Stomach (tissue), 4 donors: ENCODE measurements at regions not wholly inside any gene's neighbourhood (a gene's known extent, or its start where the extent isn't known, plus 50 kb on each side); places are given as distances from the start of the nearest gene placed in this dataset.

Experiments
- EP300 ChIP-seq: sonication (generic); formaldehyde crosslinking; IDR thresholded peaks from one replicate; pipeline ENCODE4 v1.6.1; 2017; ENCODE audit warnings: antibody characterized with exemption
- POLR2A ChIP-seq, 4 donors: fragments of 450-650 bp; IDR thresholded peaks; one replicate each; pipeline ENCODE4 v1.6.1; 2016; ENCODE audit warnings: antibody characterized with exemption in 4 of 4, control low read depth in 2 of 4, mild to moderate bottlenecking in 1 of 4, moderate library complexity in 1 of 4
- POLR2AphosphoS5 ChIP-seq, 3 donors: sonication (generic); formaldehyde crosslinking; IDR thresholded peaks; one replicate each; pipeline ENCODE4 v1.6.1; 2016; ENCODE audit warnings: antibody characterized with exemption in 3 of 3
- TF ChIP-seq, protein P1 (sequence below), 7 experiments: fragments of 450-650 bp in 4 of 7; fragments of 200-600 bp in 3 of 7; sonication (generic) in 3 of 7; IDR thresholded peaks; one replicate each; pipeline ENCODE4 v1.5.1; 2016 to 2019; ENCODE audit warnings: antibody characterized with exemption in 7 of 7, control low read depth in 2 of 7, mild to moderate bottlenecking in 1 of 7

- no peak for TF ChIP-seq POLR2A (IDR thresholded peaks at IDR 0.05)
- TF ChIP-seq, protein P1, sequence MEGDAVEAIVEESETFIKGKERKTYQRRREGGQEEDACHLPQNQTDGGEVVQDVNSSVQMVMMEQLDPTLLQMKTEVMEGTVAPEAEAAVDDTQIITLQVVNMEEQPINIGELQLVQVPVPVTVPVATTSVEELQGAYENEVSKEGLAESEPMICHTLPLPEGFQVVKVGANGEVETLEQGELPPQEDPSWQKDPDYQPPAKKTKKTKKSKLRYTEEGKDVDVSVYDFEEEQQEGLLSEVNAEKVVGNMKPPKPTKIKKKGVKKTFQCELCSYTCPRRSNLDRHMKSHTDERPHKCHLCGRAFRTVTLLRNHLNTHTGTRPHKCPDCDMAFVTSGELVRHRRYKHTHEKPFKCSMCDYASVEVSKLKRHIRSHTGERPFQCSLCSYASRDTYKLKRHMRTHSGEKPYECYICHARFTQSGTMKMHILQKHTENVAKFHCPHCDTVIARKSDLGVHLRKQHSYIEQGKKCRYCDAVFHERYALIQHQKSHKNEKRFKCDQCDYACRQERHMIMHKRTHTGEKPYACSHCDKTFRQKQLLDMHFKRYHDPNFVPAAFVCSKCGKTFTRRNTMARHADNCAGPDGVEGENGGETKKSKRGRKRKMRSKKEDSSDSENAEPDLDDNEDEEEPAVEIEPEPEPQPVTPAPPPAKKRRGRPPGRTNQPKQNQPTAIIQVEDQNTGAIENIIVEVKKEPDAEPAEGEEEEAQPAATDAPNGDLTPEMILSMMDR (IDR thresholded peaks at IDR 0.05), result no peak
- TF ChIP-seq EP300, result no peak
- no peak for TF ChIP-seq POLR2AphosphoS5 (IDR thresholded peaks at IDR 0.05)
Measured at GRCh38 chr7:130950741-130951140, 216.7 kb upstream of the KLF14 start.
